ENCODE measurements at regions not wholly inside any gene's neighbourhood (a gene's known extent, or its start where the extent isn't known, plus 50 kb on each side); places are given as distances from the start of the nearest gene placed in this dataset.

DNA sequence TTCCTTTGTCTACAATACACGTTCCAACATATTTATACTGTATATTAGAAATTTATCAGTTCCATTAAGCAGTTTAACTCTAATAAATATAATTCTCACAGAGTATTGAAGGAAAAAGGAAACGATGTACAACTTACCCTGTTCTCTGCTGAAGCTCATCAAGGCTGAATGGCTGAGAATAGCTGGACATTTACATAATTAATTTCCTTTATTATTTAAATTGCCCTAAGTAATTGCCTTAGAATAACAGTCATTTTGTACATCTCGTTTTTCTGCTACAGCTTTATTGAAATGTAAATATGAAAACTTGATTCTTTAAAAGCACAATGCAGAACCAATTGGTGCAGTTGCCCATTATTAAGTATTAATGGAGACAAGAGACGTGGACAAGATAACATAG lies 648.3 kb upstream of the ATXN8OS start:
- Histone ChIP-seq H3K4me1 (ENCODE audit: control insufficient read depth, insufficient read depth, low read length) (no peaks in the 10 kb centered on the region), H3K4me3 (ENCODE audit: low read depth in 2 of 2, low read length in 2 of 2) (no peak overlapping the region), H3K36me3 (ENCODE audit: control insufficient read depth, insufficient read depth, low read length) (no peaks in the 10 kb centered on the region), H3K9me3 (ENCODE audit: control insufficient read depth, insufficient read depth, low read depth, low read length) (no peaks in the 10 kb centered on the region), H3K27me3 (ENCODE audit: control insufficient read depth, insufficient read depth, low read length) (no peaks in the 10 kb centered on the region), H3K27ac (ENCODE audit: low read length) (no peak overlapping the region)
- intact Hi-C loops (cut with micrococcal nuclease; ENCODE audit: unreplicated experiment) (no loop called here), in situ Hi-C loops (cut with HindIII; ENCODE audit: low pct_unique_long_range_greater_than_20kb, low sequenced_read_pairs) (no loop called here)
- TF ChIP-seq, protein P1, sequence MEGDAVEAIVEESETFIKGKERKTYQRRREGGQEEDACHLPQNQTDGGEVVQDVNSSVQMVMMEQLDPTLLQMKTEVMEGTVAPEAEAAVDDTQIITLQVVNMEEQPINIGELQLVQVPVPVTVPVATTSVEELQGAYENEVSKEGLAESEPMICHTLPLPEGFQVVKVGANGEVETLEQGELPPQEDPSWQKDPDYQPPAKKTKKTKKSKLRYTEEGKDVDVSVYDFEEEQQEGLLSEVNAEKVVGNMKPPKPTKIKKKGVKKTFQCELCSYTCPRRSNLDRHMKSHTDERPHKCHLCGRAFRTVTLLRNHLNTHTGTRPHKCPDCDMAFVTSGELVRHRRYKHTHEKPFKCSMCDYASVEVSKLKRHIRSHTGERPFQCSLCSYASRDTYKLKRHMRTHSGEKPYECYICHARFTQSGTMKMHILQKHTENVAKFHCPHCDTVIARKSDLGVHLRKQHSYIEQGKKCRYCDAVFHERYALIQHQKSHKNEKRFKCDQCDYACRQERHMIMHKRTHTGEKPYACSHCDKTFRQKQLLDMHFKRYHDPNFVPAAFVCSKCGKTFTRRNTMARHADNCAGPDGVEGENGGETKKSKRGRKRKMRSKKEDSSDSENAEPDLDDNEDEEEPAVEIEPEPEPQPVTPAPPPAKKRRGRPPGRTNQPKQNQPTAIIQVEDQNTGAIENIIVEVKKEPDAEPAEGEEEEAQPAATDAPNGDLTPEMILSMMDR (IDR thresholded peaks at IDR 0.05), result no peak
- TF ChIP-seq, protein P2, sequence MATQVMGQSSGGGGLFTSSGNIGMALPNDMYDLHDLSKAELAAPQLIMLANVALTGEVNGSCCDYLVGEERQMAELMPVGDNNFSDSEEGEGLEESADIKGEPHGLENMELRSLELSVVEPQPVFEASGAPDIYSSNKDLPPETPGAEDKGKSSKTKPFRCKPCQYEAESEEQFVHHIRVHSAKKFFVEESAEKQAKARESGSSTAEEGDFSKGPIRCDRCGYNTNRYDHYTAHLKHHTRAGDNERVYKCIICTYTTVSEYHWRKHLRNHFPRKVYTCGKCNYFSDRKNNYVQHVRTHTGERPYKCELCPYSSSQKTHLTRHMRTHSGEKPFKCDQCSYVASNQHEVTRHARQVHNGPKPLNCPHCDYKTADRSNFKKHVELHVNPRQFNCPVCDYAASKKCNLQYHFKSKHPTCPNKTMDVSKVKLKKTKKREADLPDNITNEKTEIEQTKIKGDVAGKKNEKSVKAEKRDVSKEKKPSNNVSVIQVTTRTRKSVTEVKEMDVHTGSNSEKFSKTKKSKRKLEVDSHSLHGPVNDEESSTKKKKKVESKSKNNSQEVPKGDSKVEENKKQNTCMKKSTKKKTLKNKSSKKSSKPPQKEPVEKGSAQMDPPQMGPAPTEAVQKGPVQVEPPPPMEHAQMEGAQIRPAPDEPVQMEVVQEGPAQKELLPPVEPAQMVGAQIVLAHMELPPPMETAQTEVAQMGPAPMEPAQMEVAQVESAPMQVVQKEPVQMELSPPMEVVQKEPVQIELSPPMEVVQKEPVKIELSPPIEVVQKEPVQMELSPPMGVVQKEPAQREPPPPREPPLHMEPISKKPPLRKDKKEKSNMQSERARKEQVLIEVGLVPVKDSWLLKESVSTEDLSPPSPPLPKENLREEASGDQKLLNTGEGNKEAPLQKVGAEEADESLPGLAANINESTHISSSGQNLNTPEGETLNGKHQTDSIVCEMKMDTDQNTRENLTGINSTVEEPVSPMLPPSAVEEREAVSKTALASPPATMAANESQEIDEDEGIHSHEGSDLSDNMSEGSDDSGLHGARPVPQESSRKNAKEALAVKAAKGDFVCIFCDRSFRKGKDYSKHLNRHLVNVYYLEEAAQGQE (IDR thresholded peaks at IDR 0.05; ENCODE audit: insufficient read depth in 1 of 2, low read depth in 2 of 2, low read length in 1 of 2), result no peak
- TF ChIP-seq POLR2AphosphoS5 (IDR thresholded peaks at IDR 0.05; ENCODE audit: low read depth, low read length) (no peak), TCF7L2 (IDR thresholded peaks at IDR 0.05; ENCODE audit: low read depth, low read length) (no peak), SIN3A (IDR thresholded peaks at IDR 0.05; ENCODE audit: borderline replicate concordance, insufficient read depth, low read depth, low read length) (no peak)
- ChIA-PET CTCF (no interaction called here), POLR2A (no interaction called here)
- ATAC-seq, result no peak
- no TSS peak for BruUV-seq (replicated peaks)
- no peak for DNase-seq (ENCODE audit: low read depth, low spot score)

DNA sequence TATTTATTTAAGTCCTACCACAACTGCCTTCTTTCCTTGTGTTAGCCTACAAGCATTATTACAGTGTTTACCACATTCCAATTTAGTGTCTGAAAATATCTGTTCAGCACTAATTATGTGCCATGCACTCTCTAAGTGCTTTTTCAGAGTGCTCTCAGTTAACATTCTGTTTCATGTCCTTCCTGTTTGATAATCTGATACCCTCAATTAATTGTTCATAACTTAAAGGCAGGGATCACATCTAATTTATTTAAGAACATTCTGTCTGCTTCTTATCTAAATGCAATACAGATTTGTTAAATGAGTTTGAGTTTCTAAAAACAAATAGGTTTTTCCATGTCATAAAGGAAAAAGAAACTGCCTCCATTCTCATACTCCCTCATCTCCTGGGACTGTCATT lies 649.6 kb upstream of the ATXN8OS start:
- no peak for DNase-seq (ENCODE audit: low read depth, low spot score)

More for the DNA sequence above, 649.6 kb upstream of the ATXN8OS start:
- ChIA-PET CTCF (no interaction called here), POLR2A (no interaction called here)
- in situ Hi-C loops (cut with HindIII; ENCODE audit: low pct_unique_long_range_greater_than_20kb, low sequenced_read_pairs), result no loop called here
- BruUV-seq (replicated peaks), result no TSS peak
- Histone ChIP-seq H3K4me3 (ENCODE audit: low read depth in 2 of 2, low read length in 2 of 2) (no peak overlapping the region), H3K36me3 (ENCODE audit: control insufficient read depth, insufficient read depth, low read length) (no peaks in the 10 kb centered on the region), H3K27me3 (ENCODE audit: control insufficient read depth, insufficient read depth, low read length) (no peaks in the 10 kb centered on the region), H3K27ac (ENCODE audit: low read length) (no peak overlapping the region), H3K4me1 (ENCODE audit: control insufficient read depth, insufficient read depth, low read length) (no peaks in the 10 kb centered on the region), H3K9me3 (ENCODE audit: control insufficient read depth, insufficient read depth, low read depth, low read length) (no peaks in the 10 kb centered on the region)
- intact Hi-C loops (cut with micrococcal nuclease; ENCODE audit: unreplicated experiment), result no loop called here
- no peak for TF ChIP-seq POLR2AphosphoS5 (IDR thresholded peaks at IDR 0.05; ENCODE audit: low read depth, low read length)
- TF ChIP-seq, protein P2 (IDR thresholded peaks at IDR 0.05; ENCODE audit: insufficient read depth in 1 of 2, low read depth in 2 of 2, low read length in 1 of 2), result no peak
- TF ChIP-seq SIN3A (IDR thresholded peaks at IDR 0.05; ENCODE audit: borderline replicate concordance, insufficient read depth, low read depth, low read length), result no peak
- ATAC-seq, result no peak
